ENCODE measurements at regions not wholly inside any gene's neighbourhood (a gene's known extent, or its start where the extent isn't known, plus 50 kb on each side); places are given as distances from the start of the nearest gene placed in this dataset.

- TF ChIP-seq CTCF (conservative IDR thresholded peaks at IDR 0.05 in 1 of 2, IDR thresholded peaks at IDR 0.05 in 1 of 2; ENCODE audit: extremely low read depth in 1 of 2, insufficient read depth in 1 of 2, low read depth in 1 of 2, low read length in 2 of 2) = no peak
- TF ChIP-seq EZH2 (IDR thresholded peaks at IDR 0.05; ENCODE audit: borderline replicate concordance, low read length) = no peak
These were observed 808.5 kb upstream of the CELF2 start for GRCh38 chr10:10209167-10209566.

Measured in mammary epithelial cell (primary cell).